Glomerular endothelial cell (primary cell): ENCODE measurements at regions not wholly inside any gene's neighbourhood (a gene's known extent, or its start where the extent isn't known, plus 50 kb on each side); places are given as distances from the start of the nearest gene placed in this dataset.
"Not testable (repeated sequence)": the region's sequence is repeated elsewhere in the genome, so short reads cannot be mapped to it uniquely, and the experiment has no call there.

Experiments
- DNase-seq: peaks from one replicate; pipeline ENCODE4 v3.0.0-alpha.2; 2011; ENCODE audit warnings: low read depth, low spot score; ENCODE audit errors: extremely low read depth

GRCh38 chr19:28468701-28469459 is 744.1 kb downstream of the UQCRFS1 start:
- DNase-seq: no peak

GRCh38 chr19:28466107-28467045 is 746.6 kb downstream of the UQCRFS1 start:
- DNase-seq: no peak

- no peak for DNase-seq
Measured at GRCh38 chr19:28465371-28466086, 747.4 kb downstream of the UQCRFS1 start.

GRCh38 chr19:28463493-28464053 is 749.4 kb downstream of the UQCRFS1 start:
- no peak for DNase-seq

GRCh38 chr19:28457620-28458019 is 755.3 kb downstream of the UQCRFS1 start:
- no peak for DNase-seq

GRCh38 chr19:28456708-28457320 is 756.1 kb downstream of the UQCRFS1 start:
- DNase-seq: no peak

GRCh38 chr19:28456252-28456651 is 756.7 kb downstream of the UQCRFS1 start:
- DNase-seq: no peak

GRCh38 chr19:28454083-28454482 is 758.9 kb downstream of the UQCRFS1 start:
- DNase-seq: no peak

- no peak for DNase-seq
Measured at GRCh38 chr19:28453420-28453819, 759.5 kb downstream of the UQCRFS1 start.

GRCh38 chr19:28449803-28450202 is 763.1 kb downstream of the UQCRFS1 start:
- DNase-seq: no peak

GRCh38 chr19:28446511-28446910 is 766.4 kb downstream of the UQCRFS1 start:
- no peak for DNase-seq

GRCh38 chr19:28445826-28446225 is 767.1 kb downstream of the UQCRFS1 start:
- no peak for DNase-seq

GRCh38 chr19:28444362-28444761 is 768.6 kb downstream of the UQCRFS1 start:
- no peak for DNase-seq

GRCh38 chr19:28443361-28443760 is 769.6 kb downstream of the UQCRFS1 start:
- no peak for DNase-seq

GRCh38 chr19:28437390-28438346 is 775.3 kb downstream of the UQCRFS1 start:
- DNase-seq: no peak

GRCh38 chr19:28436320-28436719 is 776.6 kb downstream of the UQCRFS1 start:
- no peak for DNase-seq

- no peak for DNase-seq
Measured at GRCh38 chr19:28435551-28436271, 777.2 kb downstream of the UQCRFS1 start.

- not testable (repeated sequence) for DNase-seq
Measured at GRCh38 chr19:28434794-28435193, 778.2 kb downstream of the UQCRFS1 start.

- DNase-seq: not testable (repeated sequence)
Measured at GRCh38 chr19:28434365-28434764, 778.6 kb downstream of the UQCRFS1 start.
